M059J (cell line): ENCODE measurements at regions not wholly inside any gene's neighbourhood (a gene's known extent, or its start where the extent isn't known, plus 50 kb on each side); places are given as distances from the start of the nearest gene placed in this dataset.
"Not testable (repeated sequence)": the region's sequence is repeated elsewhere in the genome, so short reads cannot be mapped to it uniquely, and the experiment has no call there.

ENCODE experiments used
- DNase-seq: peaks from one replicate; pipeline ENCODE4 v3.0.0-alpha.2; 2012; ENCODE audit warnings: low read depth

GRCh38 chr10:117601716-117602115, 59.2 kb downstream of the EMX2 start:
- no peak for DNase-seq

GRCh38 chr10:117603081-117603480, 60.5 kb downstream of the EMX2 start:
- DNase-seq = no peak

DNA sequence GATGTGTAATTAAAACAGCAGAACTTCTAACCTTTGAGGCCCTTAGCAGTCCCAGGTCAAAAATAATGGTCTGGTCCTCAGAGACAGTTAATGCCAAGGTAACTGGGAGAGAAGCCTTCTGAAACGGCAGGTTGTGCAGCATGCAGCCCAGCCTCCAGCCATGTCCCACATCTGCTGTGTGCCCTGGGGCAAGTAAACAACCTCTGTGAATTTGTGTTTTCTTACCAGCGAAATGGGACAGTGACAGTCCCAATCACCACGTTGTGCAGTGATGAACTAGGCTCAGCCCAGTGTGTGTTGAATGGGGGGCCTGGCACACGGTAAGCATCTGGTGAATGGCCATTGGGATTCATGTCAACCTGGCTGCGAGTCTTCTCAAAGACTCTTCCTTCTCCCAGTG, 61.2 kb downstream of the EMX2 start:
- DNase-seq = no peak

DNA sequence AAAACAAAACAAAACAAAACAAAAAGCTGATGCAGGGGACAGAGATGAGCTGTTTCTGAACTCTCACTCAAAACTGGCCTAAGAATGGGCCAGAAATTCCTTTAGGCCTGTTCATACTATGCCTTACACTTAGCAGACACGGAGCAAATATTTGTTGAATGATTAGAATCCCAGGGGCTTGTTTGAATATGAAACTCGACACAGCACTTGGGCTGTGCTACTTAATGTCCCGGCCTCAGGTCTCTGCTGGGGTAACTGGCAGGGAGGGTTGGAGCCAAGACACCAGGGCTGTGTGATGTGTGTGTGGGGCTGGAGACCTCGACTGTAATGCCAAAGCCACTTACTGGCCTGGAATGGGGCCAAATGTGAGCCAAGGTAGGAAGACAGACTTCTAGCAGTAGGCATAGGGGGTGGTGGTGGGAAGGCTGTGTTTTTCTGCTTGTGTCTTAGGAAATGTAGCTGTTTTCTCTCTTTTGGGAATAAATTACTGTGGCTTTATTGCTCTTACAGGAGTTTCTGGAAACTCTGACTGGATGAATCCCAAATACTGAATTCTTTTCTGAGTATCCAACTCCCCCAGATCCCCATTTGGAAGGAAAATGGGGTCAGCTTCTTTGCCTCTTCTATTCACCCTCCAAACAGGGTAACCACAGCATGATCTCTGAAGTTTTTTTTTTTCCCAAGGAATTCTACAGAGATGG, 66.7 kb downstream of the EMX2 start:
- DNase-seq = peak; percentile 37

- DNase-seq = no peak
Observed at GRCh38 chr10:117609796-117610170, 67.2 kb downstream of the EMX2 start.

GRCh38 chr10:117610321-117610720, 67.8 kb downstream of the EMX2 start:
- no peak for DNase-seq

GRCh38 chr10:117612113-117612512, 69.6 kb downstream of the EMX2 start:
- no peak for DNase-seq

- DNase-seq = no peak
Observed at GRCh38 chr10:117615649-117616048, 73.1 kb downstream of the EMX2 start.

DNA sequence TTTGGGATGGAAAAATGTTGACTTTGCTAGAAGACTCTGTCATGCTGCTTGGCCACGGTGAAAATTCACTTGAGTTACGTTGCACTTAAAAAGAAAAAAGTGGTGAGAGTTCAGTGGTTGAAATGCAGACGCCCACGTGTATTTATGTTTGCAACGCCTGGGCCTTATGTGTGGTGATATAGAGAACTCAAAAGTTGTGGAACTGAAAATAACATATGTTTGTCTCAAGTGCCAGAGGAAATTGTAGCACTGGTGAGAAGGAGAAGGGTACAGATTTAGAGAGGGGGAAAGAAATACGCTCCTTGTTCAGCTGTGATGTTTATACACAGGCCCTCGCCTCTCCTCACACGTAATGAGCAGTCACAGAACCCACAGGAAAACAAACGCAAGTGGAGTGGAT, 73.6 kb downstream of the EMX2 start:
- DNase-seq = no peak

DNA sequence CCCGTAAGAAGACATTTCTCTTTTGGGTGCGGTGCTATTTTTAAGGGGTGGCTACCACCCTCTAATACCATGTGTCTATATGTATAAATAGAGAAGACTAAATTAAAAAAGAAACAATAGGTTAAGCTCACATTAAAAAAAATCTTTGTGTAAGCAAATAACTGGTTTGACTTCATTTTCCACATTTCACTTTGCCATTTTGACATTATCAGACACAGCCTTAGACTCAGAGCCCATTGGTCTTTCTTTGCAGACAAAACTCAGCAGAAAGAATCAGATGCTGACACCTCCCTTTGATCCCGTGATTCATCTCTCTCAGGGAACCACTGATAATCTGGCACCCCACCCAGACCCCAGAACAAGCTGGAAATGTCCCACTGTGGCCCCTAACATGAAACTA, 74.5 kb downstream of the EMX2 start:
- no peak for DNase-seq

- no peak for DNase-seq
Observed at GRCh38 chr10:117617659-117618058, 75.1 kb downstream of the EMX2 start.

GRCh38 chr10:117619223-117619622, 76.7 kb downstream of the EMX2 start:
- no peak for DNase-seq

- DNase-seq = no peak
Observed at GRCh38 chr10:117619707-117620405, 77.3 kb downstream of the EMX2 start.

GRCh38 chr10:117621196-117621595, 78.7 kb downstream of the EMX2 start:
- no peak for DNase-seq

DNA sequence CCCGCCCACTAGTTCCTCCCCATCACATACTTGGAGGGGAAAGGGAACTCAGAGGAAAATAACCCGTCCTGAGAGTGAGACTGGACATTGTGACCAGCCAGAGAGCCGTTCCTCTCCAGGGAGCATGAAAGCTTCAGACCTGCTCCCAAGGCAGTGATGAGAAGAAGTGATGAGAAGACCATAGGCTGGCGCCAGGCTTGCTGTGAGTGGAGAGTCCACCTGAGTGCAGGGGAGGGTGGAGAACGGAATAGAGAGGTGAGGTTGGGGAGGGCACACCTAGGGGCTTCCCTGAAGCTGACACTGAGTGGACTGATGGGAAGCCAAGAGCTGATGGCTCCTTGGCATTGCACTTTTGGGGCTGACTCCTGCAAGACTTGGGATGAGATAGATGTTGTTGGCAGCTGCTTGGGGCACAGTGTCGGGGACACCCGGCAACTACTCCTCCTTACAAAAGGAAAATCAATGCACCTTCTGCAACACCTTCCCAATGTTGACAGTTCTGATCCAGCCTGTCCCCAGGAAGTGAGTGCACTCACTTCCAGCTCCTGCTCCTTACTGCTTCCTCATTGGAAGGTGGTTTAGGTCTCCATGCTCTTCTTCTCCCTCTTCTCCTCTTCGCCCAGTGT, 79.4 kb downstream of the EMX2 start:
- DNase-seq = no peak

GRCh38 chr10:117622471-117623184, 80.1 kb downstream of the EMX2 start:
- DNase-seq = no peak

DNA sequence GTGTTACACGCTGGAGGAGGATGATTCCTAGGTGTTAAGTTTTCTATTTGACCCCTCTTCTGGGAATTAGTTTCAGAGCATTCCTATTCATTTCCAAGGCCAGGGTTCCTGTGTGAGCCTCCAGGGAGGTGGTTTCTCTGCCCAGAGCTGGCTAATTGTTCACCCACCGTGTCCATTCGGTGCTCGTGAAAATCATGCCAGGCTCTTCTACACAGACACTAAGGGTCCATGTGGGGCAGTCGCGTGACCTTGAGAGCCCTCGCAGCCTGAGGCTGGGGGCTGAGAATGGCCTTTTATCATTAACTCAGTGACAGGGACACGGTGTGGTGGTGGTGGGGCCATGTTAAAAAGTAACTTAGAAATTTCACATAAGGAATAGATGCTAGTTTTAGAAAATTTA, 83.7 kb downstream of the EMX2 start:
- no peak for DNase-seq

DNA sequence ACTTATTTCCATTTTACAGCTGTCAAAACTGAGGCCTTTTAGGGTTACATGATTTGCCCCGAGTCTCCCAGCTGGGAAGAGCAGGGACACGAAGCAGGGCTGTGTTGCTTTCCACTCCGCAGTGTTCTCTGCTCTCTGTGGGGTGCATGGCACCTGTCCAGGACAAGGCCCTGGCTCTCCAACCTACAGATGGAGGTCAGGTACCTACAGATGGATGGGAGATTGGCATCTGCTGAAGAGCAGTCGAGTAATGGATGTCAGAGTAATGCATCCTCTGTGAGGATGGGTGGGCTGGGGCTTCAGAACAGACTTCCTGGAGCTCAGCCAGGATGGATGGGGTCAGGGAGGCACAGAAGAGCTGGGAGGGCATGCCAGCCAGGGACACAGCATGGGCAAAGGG, 85.0 kb downstream of the EMX2 start:
- DNase-seq = no peak

DNA sequence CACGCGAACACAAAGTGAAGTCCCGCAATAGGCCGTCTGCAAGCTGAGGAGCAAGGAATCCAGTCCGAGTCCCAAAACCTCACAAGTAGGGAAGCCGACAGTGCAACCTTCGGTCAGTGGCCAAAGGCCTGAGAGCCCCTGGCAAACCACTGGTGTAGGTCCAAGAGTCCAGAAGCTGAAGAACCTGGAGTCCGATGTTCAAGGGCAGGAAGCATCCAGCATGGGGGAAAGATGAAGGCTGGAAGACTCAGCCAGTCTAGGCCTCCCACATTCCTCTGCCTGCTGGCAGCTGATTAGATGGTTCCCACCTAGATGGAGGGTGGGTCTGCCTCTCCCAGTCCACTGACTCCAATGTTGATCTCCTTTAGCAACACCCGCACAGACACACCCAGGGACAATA, 87.2 kb downstream of the EMX2 start:
- not testable (repeated sequence) for DNase-seq

GRCh38 chr10:117631276-117632145, 89.0 kb downstream of the EMX2 start:
- no peak for DNase-seq

DNA sequence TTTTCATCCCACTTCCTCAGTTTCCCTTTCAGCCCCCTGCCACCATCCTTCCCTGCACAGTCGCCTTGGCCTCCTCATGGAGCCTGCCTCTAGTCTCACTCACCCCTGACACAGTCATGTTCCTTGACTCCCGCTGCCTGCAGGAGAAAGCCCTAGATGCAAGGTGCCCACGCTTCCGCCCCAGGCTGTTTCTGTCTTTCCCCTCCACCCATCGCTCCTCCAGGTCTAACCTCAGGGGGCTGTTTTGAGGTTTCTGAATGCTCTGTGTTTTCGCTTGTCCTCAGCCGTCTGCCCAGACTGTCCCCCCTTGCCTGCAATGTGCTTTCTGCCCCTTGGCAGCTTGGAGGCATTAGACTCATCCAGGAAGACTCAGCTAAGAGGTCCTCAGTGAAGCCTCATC, 89.9 kb downstream of the EMX2 start:
- DNase-seq = no peak

DNA sequence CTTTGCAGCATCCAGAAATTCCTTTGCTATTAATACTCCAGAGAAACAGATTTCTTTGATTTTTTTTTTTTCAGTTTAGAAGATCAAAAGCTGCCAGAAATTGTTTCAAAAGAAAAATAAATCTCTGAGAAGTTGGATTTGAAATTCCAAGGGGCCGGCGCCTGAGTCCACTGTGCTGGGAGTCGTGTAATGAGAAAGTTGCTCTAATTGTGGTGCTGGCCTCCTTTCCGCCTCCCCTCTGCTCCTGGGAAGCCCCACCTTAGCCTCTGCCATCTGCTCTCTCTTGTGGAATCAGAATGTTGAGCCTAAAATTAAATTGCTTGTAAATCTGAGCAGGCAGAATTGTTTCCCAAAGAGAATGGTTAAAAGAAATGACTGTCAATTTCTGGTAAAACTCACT, 93.3 kb downstream of the EMX2 start:
- no peak for DNase-seq
